NCI-H82 treated with DMSO at 0.1 percent for 48 hours (cell line): ENCODE measurements at regions not wholly inside any gene's neighbourhood (a gene's known extent, or its start where the extent isn't known, plus 50 kb on each side); places are given as distances from the start of the nearest gene placed in this dataset.

Experiments
- DNase-seq: peaks from one replicate; lab custom pipeline; 2025; ENCODE audit not compliant: unreplicated experiment; lab: John Stamatoyannopoulos, UW

DNA sequence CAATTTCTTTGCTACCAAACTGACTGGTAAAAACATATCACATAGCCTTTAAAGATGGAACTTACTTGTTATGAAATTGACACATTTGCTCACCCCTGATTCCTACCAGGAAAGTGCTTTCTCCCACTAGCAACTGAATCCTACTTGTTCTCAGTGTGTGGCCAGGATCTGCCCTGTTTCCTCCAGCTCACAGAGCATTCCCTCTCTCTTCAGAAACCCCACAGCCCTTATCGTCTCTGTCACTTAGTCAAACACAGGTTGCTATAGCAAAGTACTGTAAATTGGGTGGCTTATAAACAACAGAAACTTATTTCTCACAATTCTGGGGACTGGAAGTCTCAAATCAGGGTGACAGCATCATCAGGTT is 265.2 kb upstream of the BOD1L1 start:
- DNase-seq, result no peak

DNA sequence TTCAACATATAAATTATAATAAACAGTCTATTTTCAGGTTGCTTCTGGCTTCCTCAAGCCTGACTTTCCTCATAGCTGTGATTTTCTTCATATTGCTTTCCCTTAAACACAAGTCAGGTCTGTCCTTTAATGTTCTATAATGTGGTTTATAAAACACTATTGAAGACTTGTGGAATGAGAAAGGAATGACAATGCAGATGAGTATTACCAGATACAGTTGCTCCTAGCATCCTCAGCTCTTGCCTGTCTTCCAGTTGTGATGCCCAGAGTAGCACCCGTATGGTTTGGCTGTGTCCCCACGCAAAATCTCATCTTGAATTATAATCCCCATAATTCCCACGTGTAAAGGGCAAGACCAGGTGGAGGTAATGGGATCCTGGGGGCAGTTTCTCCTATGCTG is 265.7 kb upstream of the BOD1L1 start:
- DNase-seq, result no peak

DNA sequence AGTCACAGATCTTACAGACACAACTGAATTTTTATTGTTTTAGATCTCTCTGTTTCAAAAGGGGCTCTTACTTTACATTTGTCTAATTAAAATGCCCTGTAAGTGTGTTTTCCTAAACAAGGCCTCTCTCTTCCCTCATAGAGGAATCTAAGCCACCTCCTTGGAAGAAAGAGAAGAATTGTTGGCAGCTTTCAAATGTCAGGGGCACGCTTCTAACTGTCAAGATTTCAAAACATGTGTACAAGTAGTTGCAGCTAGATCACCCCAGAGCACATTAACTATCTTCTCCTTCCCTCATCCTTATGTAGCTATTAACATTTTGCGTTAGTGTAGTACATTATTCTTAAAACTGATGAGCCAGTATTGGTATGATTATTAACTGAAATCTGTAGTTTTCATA is 266.5 kb upstream of the BOD1L1 start:
- no peak for DNase-seq

DNA sequence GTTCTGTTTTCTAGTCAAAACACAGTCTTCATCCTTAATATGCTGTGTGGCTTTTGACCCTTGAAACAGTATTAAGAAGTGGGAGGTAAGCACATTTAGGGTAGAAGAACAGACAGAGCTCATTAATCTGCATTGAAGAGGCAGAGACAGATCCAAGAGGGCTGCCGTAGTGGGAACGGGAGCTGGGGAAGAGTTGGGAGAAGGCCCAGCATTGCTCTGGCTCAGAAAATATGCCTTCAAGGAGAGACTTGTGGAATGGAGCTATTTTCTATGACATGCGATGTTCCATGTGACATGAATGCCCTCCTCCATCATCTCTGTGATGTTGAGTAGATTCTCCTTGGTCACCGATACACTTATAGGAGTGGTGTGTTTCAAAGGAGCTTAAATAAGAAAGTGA is 273.3 kb upstream of the BOD1L1 start:
- no peak for DNase-seq

DNA sequence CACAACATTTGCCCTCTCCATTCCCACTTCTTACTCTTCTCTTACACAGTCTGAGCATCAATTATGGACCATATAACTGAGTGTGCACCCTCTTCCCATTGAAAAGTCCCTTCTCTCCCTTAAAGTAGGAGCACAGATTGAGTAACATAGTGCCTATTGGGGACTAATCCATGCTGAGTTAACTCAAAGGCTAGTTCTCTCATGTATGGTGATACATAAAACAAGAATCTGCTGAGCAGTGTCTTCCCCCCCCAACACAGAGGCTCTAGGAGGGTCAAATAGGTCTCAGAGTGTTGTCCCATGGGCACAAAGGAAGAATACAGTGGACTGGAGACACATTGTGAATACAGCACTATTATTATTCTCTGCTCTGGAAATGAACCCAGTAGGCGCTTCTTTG is 274.6 kb upstream of the BOD1L1 start:
- no peak for DNase-seq

DNA sequence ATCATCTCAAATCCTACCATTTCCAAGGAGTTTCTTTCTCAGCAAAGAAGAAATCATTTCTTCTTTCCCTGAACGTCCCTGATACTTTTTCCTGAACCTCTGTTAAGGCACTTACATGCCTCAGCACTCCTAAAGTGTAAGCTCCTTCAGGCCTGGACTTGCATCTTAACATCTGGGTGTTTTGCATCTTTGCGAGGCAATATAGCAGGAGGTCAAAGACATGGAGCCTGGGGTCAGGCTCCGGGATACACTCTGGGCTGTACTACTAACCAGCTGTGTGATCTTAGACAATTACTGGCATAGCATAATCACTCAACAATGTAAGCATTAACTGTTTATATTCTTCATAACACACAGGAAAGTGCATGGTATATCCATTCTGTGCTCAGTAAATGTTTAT is 275.5 kb upstream of the BOD1L1 start:
- no peak for DNase-seq

DNA sequence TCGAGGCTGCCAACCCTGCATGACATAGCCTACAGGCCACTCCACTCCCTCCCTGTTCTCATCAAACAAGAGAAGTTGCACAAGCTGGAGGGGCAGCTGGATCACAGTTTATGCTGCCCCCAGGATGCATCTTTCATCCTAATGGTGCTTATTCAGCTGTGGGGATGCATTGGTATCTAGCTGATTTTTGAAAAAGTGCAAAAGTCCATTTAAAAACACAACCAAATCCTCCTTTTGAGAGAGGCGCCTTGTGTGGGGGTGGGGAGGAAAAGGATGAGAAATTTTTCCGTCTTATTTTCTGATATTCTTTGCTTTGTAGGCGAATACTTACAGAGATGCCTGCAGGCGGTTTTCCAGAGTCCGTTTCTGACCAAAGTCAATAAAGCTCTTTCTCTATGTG is 276.4 kb upstream of the BOD1L1 start:
- no peak for DNase-seq

DNA sequence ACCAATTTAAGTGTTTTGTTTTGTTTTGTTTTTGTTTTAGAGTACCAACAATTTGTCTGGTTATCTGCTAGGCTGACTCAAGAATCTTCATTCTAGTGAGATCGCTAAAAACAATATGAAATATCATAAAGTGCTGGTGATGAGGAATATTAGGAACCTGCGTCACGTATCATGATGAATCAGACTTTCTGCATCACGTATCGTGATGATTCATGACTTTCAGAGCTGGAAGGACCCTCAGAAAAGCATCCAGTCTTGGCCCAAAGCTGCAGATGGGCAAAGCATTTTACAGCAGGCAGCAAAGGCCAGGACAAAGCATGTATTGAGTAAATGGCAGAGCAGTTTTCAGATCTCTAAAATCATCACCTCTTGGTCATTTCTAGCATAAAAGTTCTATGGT is 278.0 kb upstream of the BOD1L1 start:
- no peak for DNase-seq

DNA sequence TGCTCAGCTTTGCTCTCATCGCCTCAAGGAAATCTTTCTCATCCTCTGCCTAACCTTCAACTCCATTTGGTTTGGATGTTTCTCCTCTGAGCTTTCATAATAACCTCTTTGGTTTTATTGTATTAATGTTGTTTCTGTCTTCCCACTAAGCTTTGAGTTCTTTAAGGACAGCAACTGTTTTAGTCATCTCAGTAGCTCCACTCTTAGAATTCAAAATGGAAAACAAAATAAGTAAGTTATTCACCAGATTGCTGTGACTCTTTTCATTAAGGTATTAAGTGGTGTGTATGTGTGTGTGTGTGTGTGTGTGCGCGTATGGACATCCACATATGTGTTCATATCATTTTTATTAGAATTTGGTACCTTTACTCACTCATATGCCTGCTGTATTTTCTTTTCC is 279.2 kb upstream of the BOD1L1 start:
- DNase-seq, result no peak

DNA sequence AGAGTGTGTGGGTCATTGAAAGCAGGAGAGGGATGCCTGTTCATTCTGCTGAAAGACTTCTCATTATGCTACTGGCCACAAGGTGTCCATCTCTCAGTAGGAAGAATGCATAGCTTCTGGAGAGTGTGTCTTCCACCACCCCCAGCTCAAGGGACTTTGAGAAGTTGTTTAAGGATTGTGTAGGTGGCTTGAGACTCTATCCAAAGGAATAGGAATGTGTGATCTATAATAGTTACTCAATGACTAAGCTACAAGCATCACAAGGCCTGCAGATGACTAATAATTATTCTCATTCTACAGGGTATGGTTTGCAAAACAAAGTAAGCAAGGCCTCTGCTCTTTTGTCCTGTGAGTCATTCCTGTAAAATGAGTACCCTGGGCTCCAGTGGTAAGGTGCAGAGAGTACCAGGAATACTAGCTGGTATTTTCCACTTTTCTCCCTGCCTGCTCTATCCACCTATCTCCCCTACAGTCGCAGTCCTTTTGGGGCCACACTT is 279.8 kb upstream of the BOD1L1 start:
- DNase-seq, result no peak

DNA sequence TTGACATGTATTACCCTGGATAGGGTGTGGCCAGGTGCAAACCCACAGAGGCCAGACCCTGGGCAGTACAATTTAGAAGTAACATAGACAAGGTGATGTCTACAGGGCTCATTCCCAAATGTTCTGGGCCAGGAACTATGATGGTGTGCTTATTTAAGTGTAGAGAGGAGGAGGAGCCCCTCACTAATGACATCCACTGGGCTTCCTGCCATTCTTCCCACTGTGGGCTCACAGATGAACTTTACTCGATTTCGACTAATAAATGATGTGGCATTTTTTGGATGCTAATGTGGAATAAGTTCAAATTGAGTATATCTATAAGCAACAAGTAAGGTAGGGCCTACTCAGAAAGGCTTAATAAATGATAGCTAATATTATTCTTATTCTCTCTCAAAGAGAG is 280.9 kb upstream of the BOD1L1 start:
- DNase-seq, result no peak

DNA sequence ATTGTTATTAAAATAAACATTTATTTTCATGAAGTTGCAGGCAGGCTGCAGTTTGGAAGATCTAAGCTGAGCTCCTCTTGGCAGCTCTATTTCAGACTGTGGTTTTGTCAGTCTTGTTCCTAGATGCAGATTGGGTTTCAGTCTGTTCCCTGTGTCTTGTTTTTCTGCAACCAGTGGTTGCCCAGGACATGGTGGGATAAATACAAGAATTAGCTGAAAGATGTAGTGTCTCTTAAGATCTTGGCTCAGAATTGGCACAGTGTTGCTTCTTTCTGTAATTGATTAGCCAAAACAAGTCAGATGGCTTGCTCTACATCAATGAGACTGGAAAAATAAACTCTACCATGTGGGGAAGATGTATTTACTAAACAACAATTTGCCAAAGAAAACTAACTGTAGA is 283.0 kb upstream of the BOD1L1 start:
- no peak for DNase-seq

DNA sequence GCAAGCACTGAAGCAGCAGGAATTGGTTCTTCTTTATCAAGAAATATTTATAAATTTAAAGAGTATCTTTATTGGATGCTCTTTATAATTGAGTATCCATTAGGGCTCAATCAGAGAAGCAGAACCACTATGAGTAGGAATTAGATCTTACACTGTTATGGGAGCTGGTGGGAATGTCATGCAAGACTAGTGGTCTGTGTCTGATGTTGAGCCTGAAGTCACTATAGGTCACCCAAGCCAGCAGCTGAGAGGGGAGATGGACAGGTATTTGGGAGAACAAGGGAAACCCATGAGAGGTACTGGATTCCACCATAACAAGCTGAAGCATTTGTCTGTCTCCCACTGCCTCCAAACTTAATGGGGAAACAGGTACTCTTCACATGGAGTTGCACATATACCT is 283.7 kb upstream of the BOD1L1 start:
- no peak for DNase-seq

DNA sequence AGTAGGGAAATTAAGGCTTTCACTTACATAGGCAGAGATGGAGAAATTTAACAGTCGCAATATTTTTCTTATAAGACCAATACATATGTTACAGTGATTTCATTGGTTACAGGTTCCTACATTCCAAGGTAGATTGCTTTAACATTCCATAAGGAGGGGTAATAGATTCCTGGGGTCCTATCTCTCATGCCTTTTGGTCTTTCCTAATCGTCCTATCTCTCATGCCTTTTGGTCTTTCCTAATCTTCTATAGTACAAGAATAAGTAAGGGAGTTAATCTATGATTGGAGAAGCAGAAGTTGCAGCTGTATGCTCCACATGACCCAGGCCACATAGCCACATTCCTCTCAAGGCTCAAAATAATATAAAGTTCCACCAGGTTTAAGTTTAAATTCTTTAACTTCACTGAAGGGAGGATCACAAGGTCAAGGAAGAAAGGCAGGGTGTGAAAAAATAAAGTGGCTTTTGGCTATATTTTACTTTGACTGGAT is 285.0 kb upstream of the BOD1L1 start:
- no peak for DNase-seq

DNA sequence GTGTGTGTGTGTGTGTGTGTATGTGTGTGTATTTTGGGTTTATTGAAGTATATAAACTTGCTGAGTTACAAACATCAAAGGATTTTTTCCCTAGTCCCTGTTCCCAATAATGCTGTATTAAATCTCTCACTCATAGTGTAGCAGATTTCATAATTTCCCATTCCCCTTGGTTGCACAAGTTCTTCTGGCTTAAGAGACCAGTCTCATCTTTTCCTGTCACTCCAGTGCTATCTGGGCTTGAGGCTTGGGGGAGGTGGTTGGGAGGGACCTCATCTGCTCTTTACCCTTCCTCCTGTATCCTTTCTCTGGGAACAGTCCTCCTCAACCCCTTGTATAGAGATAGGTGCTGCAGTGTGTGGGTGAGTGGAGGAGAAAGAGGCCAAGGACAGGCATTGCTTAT is 285.4 kb upstream of the BOD1L1 start:
- DNase-seq, result no peak

DNA sequence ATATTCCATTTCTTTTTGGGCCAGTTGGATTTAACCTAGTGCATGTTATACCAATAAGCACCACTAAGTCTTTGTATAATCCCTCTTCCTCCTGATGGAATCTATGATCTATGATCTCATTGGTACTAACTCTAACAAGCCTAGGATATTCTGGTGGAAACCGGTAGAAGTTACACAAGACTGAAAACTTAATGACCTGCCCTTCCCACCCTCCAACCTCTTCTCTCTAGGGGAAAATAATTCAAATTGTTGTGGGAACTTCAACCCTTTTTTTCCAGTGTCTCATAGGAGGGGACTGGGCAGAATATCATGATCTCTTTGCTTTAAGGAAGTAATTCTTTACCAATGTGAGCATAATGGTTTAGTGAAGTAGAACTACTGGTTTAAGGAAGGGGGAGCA is 289.5 kb upstream of the BOD1L1 start:
- DNase-seq, result no peak

DNA sequence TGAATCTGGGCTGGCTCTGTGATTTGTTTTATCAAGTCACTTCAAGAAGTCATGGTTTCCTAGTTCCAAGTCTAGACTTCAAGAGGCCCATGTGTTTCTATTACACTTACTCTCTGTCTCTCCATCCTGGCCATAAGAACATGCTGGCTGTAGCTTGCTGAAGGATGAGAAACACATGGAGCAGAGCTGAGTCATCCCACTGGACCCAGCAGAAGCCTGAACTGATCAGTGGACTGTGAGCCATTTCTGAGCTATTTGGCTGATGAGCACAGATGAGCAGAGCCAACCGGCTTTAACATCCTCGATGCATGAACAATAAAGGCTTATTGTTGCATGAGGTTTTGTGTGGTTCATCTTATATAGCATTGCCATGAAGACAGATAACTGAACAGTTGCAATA is 290.6 kb upstream of the BOD1L1 start:
- DNase-seq, result no peak

DNA sequence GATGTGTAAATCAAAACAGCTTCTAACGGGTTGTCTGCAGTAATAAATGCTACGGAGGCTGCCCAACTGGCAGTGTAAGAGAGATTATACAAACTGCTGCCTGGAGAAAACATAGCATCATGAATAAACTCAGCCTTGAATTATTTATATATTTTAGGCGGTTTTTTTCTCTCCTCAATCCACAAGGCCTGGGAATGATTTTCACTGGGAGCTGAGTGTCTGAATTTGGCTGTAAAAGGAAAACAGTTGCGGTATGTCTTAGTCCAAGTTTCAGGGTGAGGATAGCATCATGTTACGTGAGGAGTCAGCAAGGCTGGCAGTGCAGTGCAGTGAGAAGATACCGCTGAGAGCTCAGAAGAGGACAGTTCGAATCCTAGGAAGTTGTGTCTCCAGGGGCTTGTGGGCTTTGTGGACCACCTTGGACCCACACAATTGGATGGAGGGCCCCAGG is 291.5 kb upstream of the BOD1L1 start:
- DNase-seq, result no peak

DNA sequence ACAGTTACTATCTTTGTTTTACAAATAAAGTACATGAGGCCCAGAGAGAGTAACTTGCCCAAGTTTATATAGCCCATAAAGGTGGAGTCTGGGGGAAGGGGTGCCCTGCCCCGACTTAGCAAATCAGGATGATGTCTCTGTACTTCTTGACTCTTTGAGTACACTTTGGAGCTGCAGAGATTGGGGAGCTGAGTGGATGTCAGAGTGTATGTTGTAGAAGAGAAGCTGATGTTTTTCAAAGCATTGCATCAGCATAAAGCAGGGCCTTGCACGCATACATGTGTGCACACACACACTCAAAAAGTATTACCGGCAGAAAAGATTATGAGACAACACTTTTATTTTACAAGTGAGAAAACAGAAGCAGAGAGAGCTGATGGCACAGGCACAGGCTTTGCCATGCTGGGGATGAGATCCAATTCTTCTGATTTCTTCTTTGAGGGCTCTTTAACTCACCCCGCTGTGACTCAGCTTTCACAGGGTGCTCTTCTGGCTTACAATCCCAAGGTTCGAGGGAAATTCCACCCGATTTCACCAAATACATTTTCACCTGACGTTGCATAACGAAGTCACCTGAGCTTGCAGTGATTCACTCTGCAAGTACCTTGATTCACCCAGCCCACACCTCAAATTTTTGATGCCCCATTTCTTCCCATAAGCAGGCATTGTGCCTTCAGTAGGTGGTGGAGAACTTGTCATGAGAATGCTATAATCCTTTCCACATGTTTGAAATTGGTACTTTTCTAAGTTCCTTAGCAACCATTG is 292.8 kb upstream of the BOD1L1 start:
- no peak for DNase-seq

DNA sequence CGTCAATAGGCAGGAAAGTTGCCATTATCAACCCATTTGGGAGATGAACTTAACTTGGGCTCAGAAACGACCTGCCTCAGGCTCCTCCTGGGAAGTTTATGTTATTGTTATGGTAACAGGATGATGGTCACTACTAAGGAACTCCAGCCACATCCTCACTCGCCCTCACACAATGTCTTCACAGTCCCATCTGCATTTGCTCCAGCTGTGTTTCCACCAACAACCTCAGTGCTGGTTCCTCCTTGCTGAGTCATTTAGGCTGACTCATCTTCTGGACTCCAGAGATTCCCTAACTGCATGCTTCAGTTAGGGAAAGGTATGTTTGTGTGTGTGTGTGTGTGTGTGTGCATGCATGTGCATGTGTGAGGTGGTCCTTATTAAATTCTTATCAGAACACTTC is 293.4 kb upstream of the BOD1L1 start:
- DNase-seq, result no peak

DNA sequence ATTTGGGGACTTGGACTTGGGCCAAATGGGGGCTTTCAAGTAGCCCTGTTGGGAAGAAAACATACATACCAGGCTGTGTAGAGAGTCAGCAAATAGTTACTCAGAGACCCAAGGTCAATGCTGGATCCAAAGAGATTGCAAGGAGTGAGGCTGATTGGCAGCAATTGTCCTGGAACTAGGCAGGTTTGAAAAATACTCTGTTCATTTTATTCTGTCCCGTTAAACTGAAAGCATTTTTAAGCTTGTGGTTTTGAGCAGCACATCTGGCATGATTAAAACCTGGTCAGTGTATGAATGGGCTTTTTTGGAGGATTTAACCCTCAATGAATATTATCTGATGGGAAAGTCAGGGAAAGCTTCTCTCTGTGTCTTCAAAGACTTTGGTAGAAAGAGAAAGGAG is 294.3 kb upstream of the BOD1L1 start:
- no peak for DNase-seq

DNA sequence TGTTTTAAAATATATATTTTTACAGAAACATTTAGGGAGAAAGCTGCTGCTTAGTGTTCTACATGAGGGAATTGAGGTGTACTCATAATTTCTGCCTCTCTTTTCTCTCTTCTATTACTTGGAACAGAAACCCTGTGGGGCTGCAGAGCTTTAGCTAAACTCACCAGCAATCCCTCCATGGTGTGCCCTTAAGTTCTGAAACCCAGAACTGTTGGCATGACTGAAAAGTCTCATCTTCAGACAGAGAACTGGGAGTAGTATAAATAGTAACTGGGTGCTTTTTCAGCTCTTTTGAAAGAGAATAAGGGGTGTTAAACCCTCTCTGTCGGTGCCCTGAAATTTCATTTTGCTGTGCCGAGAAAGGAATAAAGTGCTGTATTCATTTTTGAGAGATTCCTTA is 294.9 kb upstream of the BOD1L1 start:
- no peak for DNase-seq
